HG03139 (cell line): ENCODE measurements at regions not wholly inside any gene's neighbourhood (a gene's known extent, or its start where the extent isn't known, plus 50 kb on each side); places are given as distances from the start of the nearest gene placed in this dataset.

Source experiments
- ATAC-seq: cut with Tn5 transposase; IDR thresholded peaks from one replicate; pipeline ENCODE4 v1.9.1; 2021; ENCODE audit not compliant: unreplicated experiment

GRCh38 chr7:113998934-113999333 is 80.1 kb upstream of the PPP1R3A start:
- ATAC-seq = no peak

GRCh38 chr7:113996405-113996804 is 77.6 kb upstream of the PPP1R3A start:
- no peak for ATAC-seq

GRCh38 chr7:113986216-113986615 is 67.4 kb upstream of the PPP1R3A start:
- no peak for ATAC-seq

- no peak for ATAC-seq
Observed at GRCh38 chr7:113976508-113976907, 57.7 kb upstream of the PPP1R3A start.

- ATAC-seq = no peak
Observed at GRCh38 chr7:113968713-113969112, 49.9 kb upstream of the PPP1R3A start.
